HepG2 (cell line): ENCODE measurements at regions not wholly inside any gene's neighbourhood (a gene's known extent, or its start where the extent isn't known, plus 50 kb on each side); places are given as distances from the start of the nearest gene placed in this dataset.

Source experiments
- ATAC-seq: fragments of 200-7000 bp; cut with Tn5 transposase; 3 replicates; pipeline ENCODE4 v1.9.1; 2020; ENCODE audit warnings: mild to moderate bottlenecking, moderate library complexity
- BruUV-seq: library from RNA; stranded (reverse); fragments of 400-500 nt; replicated peaks from 2 replicates; lab custom pipeline; 2021; lab: Mats Ljungman, UMichigan
- CTCF ChIA-PET: fragments of 300-600 bp; formaldehyde crosslinking; extraction: SDS; loops from one replicate; lab custom pipeline; 2021; ENCODE audit warnings: low total read pairs, inconsistent platforms, low intra/inter-chr PET ratio; lab: Yijun Ruan, JAX
- POLR2A ChIA-PET: fragments of 350-600 bp; sonication (Branson Sonifier 250); formaldehyde crosslinking; loops from one replicate; lab custom pipeline; 2020; ENCODE audit warnings: antibody characterized with exemption, inconsistent platforms; lab: Yijun Ruan, JAX
- DNase-seq: peaks from one replicate; pipeline ENCODE4 v3.0.0-alpha.2; 2015; ENCODE audit warnings: low spot score
- FAIRE-seq: peaks from 3 replicates; lab custom pipeline; 2011; peaks lifted over from hg19 to GRCh38; lab: Jason Lieb, UNC
- H2AFZ ChIP-seq: one replicate; pipeline ENCODE4 v1.6.1; 2011; ENCODE audit warnings: low read length, inconsistent platforms
- H3K27ac ChIP-seq: fragments of 300-600 bp; 3 replicates; pipeline ENCODE4 v1.8.0; 2011; ENCODE audit warnings: mixed run types, mild to moderate bottlenecking, mixed read lengths, low read length, inconsistent platforms; ENCODE audit not compliant: insufficient read depth; ENCODE audit errors: extremely low read length
- H3K27me3 ChIP-seq, 2 experiments: fragments of 200-600 bp in 1 of 2; 2 replicates in 1 of 2; 3 replicates in 1 of 2; pipeline versions ENCODE4 v1.6.0 to v1.8.0; 2011; ENCODE audit warnings: low read length in 2 of 2, mild to moderate bottlenecking in 2 of 2, moderate library complexity in 2 of 2, inconsistent platforms in 1 of 2; ENCODE audit not compliant: insufficient read depth in 2 of 2, control insufficient read depth in 1 of 2
- H3K36me3 ChIP-seq, 2 experiments: fragments of 200-600 bp in 1 of 2; replicated peaks in 1 of 2; 2 replicates in 1 of 2; 3 replicates in 1 of 2; pipeline versions ENCODE4 v1.5.1 to v1.8.0; 2011; ENCODE audit warnings: low read length in 2 of 2, inconsistent platforms in 1 of 2; ENCODE audit not compliant: insufficient read depth in 2 of 2, control insufficient read depth in 1 of 2
- H3K4me1 ChIP-seq: 2 replicates; pipeline ENCODE4 v1.5.1; 2012; ENCODE audit warnings: low read length, inconsistent platforms; ENCODE audit not compliant: insufficient read depth
- H3K4me2 ChIP-seq: 2 replicates; pipeline ENCODE4 v1.6.0; 2011; ENCODE audit warnings: low read depth, low read length, inconsistent platforms
- H3K4me3 ChIP-seq, 3 experiments: fragments of 200-600 bp in 1 of 3; sonication (generic), shearing (Covaris generic) in 1 of 3; replicated peaks in 1 of 3; 2 replicates each; pipeline ENCODE4 v1.5.1; 2011 to 2016; ENCODE audit warnings: low read length in 3 of 3, inconsistent platforms in 2 of 3, low read depth in 2 of 3, mild to moderate bottlenecking in 2 of 3, control low read depth in 1 of 3, mixed read lengths in 1 of 3; ENCODE audit not compliant: insufficient read depth in 1 of 3
- H3K79me2 ChIP-seq: one replicate; pipeline ENCODE4 v1.6.1; 2011; ENCODE audit warnings: low read length, inconsistent platforms; ENCODE audit not compliant: insufficient read depth
- H3K9ac ChIP-seq: 2 replicates; pipeline ENCODE4 v1.6.0; 2011; ENCODE audit warnings: mild to moderate bottlenecking, low read depth, low read length, inconsistent platforms; ENCODE audit not compliant: insufficient read depth
- H3K9me3 ChIP-seq: 2 replicates; pipeline ENCODE4 v1.5.1; 2012; ENCODE audit warnings: mild to moderate bottlenecking, low read length
- H4K20me1 ChIP-seq: 2 replicates; pipeline ENCODE4 v1.6.0; 2011; ENCODE audit warnings: inconsistent platforms, mild to moderate bottlenecking, low read length, moderate library complexity; ENCODE audit not compliant: insufficient read depth
- ETV5 ChIP-seq: IDR thresholded peaks from 2 replicates; pipeline ENCODE4 v1.6.1; 2018; ENCODE audit warnings: missing biosample characterization, missing genetic modification reagents, inconsistent platforms, borderline replicate concordance
- GZF1 ChIP-seq: sonication (generic); formaldehyde crosslinking; IDR thresholded peaks from 2 replicates; pipeline ENCODE4 v1.5.1; 2020; ENCODE audit warnings: mild to moderate bottlenecking, missing genetic modification reagents
- HIC2 ChIP-seq: sonication (generic); formaldehyde crosslinking; IDR thresholded peaks from 2 replicates; pipeline ENCODE4 v1.9.0; 2022; ENCODE audit warnings: low read depth, missing genetic modification reagents
- NCOA5 ChIP-seq: sonication (generic); formaldehyde crosslinking; IDR thresholded peaks from 2 replicates; pipeline ENCODE4 v1.4.0; 2020; ENCODE audit warnings: missing genetic modification reagents
- RFX5 ChIP-seq: IDR thresholded peaks from 2 replicates; pipeline ENCODE4 v1.6.1; 2011; ENCODE audit warnings: low read depth, low read length, improper control_type of control experiment
- SRSF4 ChIP-seq: fragments of 200-400 bp; formaldehyde crosslinking; IDR thresholded peaks from one replicate; pipeline ENCODE4 v1.6.1; 2018; ENCODE audit warnings: mild to moderate bottlenecking, low read depth, low read length, moderate library complexity; ENCODE audit not compliant: poor library complexity, severe bottlenecking
- ZBTB33 ChIP-seq: sonication (generic); formaldehyde crosslinking; IDR thresholded peaks from 2 replicates; pipeline ENCODE4 v1.4.0; 2020; ENCODE audit warnings: missing genetic modification reagents
- ZFP62 ChIP-seq: sonication (generic); formaldehyde crosslinking; IDR thresholded peaks from 2 replicates; pipeline ENCODE4 v1.4.0; 2020; ENCODE audit warnings: missing genetic modification reagents
- WGBS: methylation state at CpG from one replicate; pipeline ENCODE4 v1.1.6; 2017; ENCODE audit warnings: low lambda C conversion rate; 5-methylcytosine and 5-hydroxymethylcytosine counted together
- in situ Hi-C: cut with HindIII; loops from 2 replicates; pipeline ENCODE4 v1.10.0; 2017; ENCODE audit warnings: low pct_unique_long_range_greater_than_20kb; ENCODE audit not compliant: extremely low pct_ligation_motif_present
- intact Hi-C: fragments of 100-400 bp; cut with micrococcal nuclease; formaldehyde crosslinking; loops from one replicate; pipeline ENCODE4 v1.10.0; 2022; ENCODE audit not compliant: unreplicated experiment

- Histone ChIP-seq H3K9me3 (peaks cover 22% of the 10 kb centered on the region), H3K27me3 (no peaks in the 10 kb centered on the region), H3K36me3 (no peaks in the 10 kb centered on the region), H3K9ac (no peak overlapping the region), H3K4me1 (no peaks in the 10 kb centered on the region), H3K4me3 (no peak overlapping the region), H2AFZ (no peak overlapping the region), H4K20me1 (no peaks in the 10 kb centered on the region), H3K4me2 (no peak overlapping the region), H3K79me2 (no peaks in the 10 kb centered on the region), H3K27ac (no peak overlapping the region)
- DNase-seq (no peak), ATAC-seq (no peak), FAIRE-seq (no peak)
- POLR2A ChIA-PET: no interaction called here
- WGBS: 69% methylated on average over 10 of the region's 10 CpGs
- TF ChIP-seq HIC2 (CRISPR knock-in tag) (no peak), ETV5 (no peak), GZF1 (CRISPR knock-in tag) (no peak), ZFP62 (no peak), SRSF4 (no peak), RFX5 (no peak), ZBTB33 (CRISPR knock-in tag) (no peak), NCOA5 (no peak)
- in situ Hi-C loops: no loop called here
- intact Hi-C loops: no loop called here
- BruUV-seq: no TSS peak
- CTCF ChIA-PET: no interaction called here
Observed at GRCh38 chr2:107430596-107431266, 396.0 kb upstream of the RGPD4 start.
